HepG2 (cell line): ENCODE measurements at regions not wholly inside any gene's neighbourhood (a gene's known extent, or its start where the extent isn't known, plus 50 kb on each side); places are given as distances from the start of the nearest gene placed in this dataset.

Source experiments
- ATAC-seq: fragments of 200-7000 bp; cut with Tn5 transposase; 3 replicates; pipeline ENCODE4 v1.9.1; 2020; ENCODE audit warnings: mild to moderate bottlenecking, moderate library complexity
- BruUV-seq: library from RNA; stranded (reverse); fragments of 400-500 nt; replicated peaks from 2 replicates; lab custom pipeline; 2021; lab: Mats Ljungman, UMichigan
- CTCF ChIA-PET: fragments of 300-600 bp; formaldehyde crosslinking; extraction: SDS; loops from one replicate; lab custom pipeline; 2021; ENCODE audit warnings: low total read pairs, inconsistent platforms, low intra/inter-chr PET ratio; lab: Yijun Ruan, JAX
- POLR2A ChIA-PET: fragments of 350-600 bp; sonication (Branson Sonifier 250); formaldehyde crosslinking; loops from one replicate; lab custom pipeline; 2020; ENCODE audit warnings: antibody characterized with exemption, inconsistent platforms; lab: Yijun Ruan, JAX
- DNase-seq: peaks from one replicate; pipeline ENCODE4 v3.0.0-alpha.2; 2015; ENCODE audit warnings: low spot score
- FAIRE-seq: peaks from 3 replicates; lab custom pipeline; 2011; peaks lifted over from hg19 to GRCh38; lab: Jason Lieb, UNC
- H2AFZ ChIP-seq: one replicate; pipeline ENCODE4 v1.6.1; 2011; ENCODE audit warnings: low read length, inconsistent platforms
- H3K27ac ChIP-seq: fragments of 300-600 bp; 3 replicates; pipeline ENCODE4 v1.8.0; 2011; ENCODE audit warnings: mixed run types, mild to moderate bottlenecking, mixed read lengths, low read length, inconsistent platforms; ENCODE audit not compliant: insufficient read depth; ENCODE audit errors: extremely low read length
- H3K27me3 ChIP-seq, 2 experiments: fragments of 200-600 bp in 1 of 2; 2 replicates in 1 of 2; 3 replicates in 1 of 2; pipeline versions ENCODE4 v1.6.0 to v1.8.0; 2011; ENCODE audit warnings: low read length in 2 of 2, mild to moderate bottlenecking in 2 of 2, moderate library complexity in 2 of 2, inconsistent platforms in 1 of 2; ENCODE audit not compliant: insufficient read depth in 2 of 2, control insufficient read depth in 1 of 2
- H3K36me3 ChIP-seq, 2 experiments: fragments of 200-600 bp in 1 of 2; replicated peaks in 1 of 2; 2 replicates in 1 of 2; 3 replicates in 1 of 2; pipeline versions ENCODE4 v1.5.1 to v1.8.0; 2011; ENCODE audit warnings: low read length in 2 of 2, inconsistent platforms in 1 of 2; ENCODE audit not compliant: insufficient read depth in 2 of 2, control insufficient read depth in 1 of 2
- H3K4me1 ChIP-seq: 2 replicates; pipeline ENCODE4 v1.5.1; 2012; ENCODE audit warnings: low read length, inconsistent platforms; ENCODE audit not compliant: insufficient read depth
- H3K4me2 ChIP-seq: 2 replicates; pipeline ENCODE4 v1.6.0; 2011; ENCODE audit warnings: low read depth, low read length, inconsistent platforms
- H3K4me3 ChIP-seq, 3 experiments: fragments of 200-600 bp in 1 of 3; sonication (generic), shearing (Covaris generic) in 1 of 3; replicated peaks in 1 of 3; 2 replicates each; pipeline ENCODE4 v1.5.1; 2011 to 2016; ENCODE audit warnings: low read length in 3 of 3, inconsistent platforms in 2 of 3, low read depth in 2 of 3, mild to moderate bottlenecking in 2 of 3, control low read depth in 1 of 3, mixed read lengths in 1 of 3; ENCODE audit not compliant: insufficient read depth in 1 of 3
- H3K79me2 ChIP-seq: one replicate; pipeline ENCODE4 v1.6.1; 2011; ENCODE audit warnings: low read length, inconsistent platforms; ENCODE audit not compliant: insufficient read depth
- H3K9ac ChIP-seq: 2 replicates; pipeline ENCODE4 v1.6.0; 2011; ENCODE audit warnings: mild to moderate bottlenecking, low read depth, low read length, inconsistent platforms; ENCODE audit not compliant: insufficient read depth
- H3K9me3 ChIP-seq: 2 replicates; pipeline ENCODE4 v1.5.1; 2012; ENCODE audit warnings: mild to moderate bottlenecking, low read length
- H4K20me1 ChIP-seq: 2 replicates; pipeline ENCODE4 v1.6.0; 2011; ENCODE audit warnings: inconsistent platforms, mild to moderate bottlenecking, low read length, moderate library complexity; ENCODE audit not compliant: insufficient read depth
- ATF3 ChIP-seq: sonication (generic); formaldehyde crosslinking; IDR thresholded peaks from 2 replicates; pipeline ENCODE4 v1.4.0; 2020; ENCODE audit warnings: missing genetic modification reagents
- ATRX ChIP-seq: sonication (generic); formaldehyde crosslinking; IDR thresholded peaks from 2 replicates; pipeline ENCODE4 v1.4.0; 2020; ENCODE audit warnings: missing genetic modification reagents, borderline replicate concordance
- ELF1 ChIP-seq: sonication (generic); formaldehyde crosslinking; IDR thresholded peaks from 2 replicates; pipeline ENCODE4 v1.4.0; 2020; ENCODE audit warnings: missing genetic modification reagents
- ELF3 ChIP-seq: IDR thresholded peaks from 2 replicates; pipeline ENCODE4 v1.6.1; 2016; ENCODE audit warnings: missing genetic modification reagents, missing compliant biosample characterization
- ESRRA ChIP-seq: sonication (generic); formaldehyde crosslinking; IDR thresholded peaks from 2 replicates; pipeline ENCODE4 v1.5.1; 2020; ENCODE audit warnings: mild to moderate bottlenecking, low read depth, missing genetic modification reagents
- NAIF1 ChIP-seq: sonication (generic); formaldehyde crosslinking; IDR thresholded peaks from 2 replicates; pipeline ENCODE4 v1.5.0; 2020; ENCODE audit warnings: mild to moderate bottlenecking, missing genetic modification reagents, borderline replicate concordance
- REPIN1 ChIP-seq: sonication (generic); formaldehyde crosslinking; IDR thresholded peaks from 2 replicates; pipeline ENCODE4 v1.8.0; 2022; ENCODE audit warnings: missing genetic modification reagents, low read depth, mild to moderate bottlenecking, borderline replicate concordance
- RFXAP ChIP-seq: sonication (generic); formaldehyde crosslinking; IDR thresholded peaks from 2 replicates; pipeline ENCODE4 v1.4.0; 2020; ENCODE audit warnings: missing genetic modification reagents, borderline replicate concordance
- SAFB2 ChIP-seq: sonication (generic); formaldehyde crosslinking; IDR thresholded peaks from 2 replicates; pipeline ENCODE4 v1.5.1; 2020; ENCODE audit warnings: missing genetic modification reagents, low read depth, mild to moderate bottlenecking, borderline replicate concordance
- SMARCE1 ChIP-seq: fragments of 450-650 bp; IDR thresholded peaks from 2 replicates; pipeline ENCODE4 v1.6.1; 2017; ENCODE audit warnings: borderline replicate concordance
- ZBTB3 ChIP-seq: sonication (generic); formaldehyde crosslinking; IDR thresholded peaks from 2 replicates; pipeline ENCODE4 v1.4.0; 2020; ENCODE audit warnings: low read depth, mild to moderate bottlenecking, moderate library complexity, missing genetic modification reagents, borderline replicate concordance
- ZFX ChIP-seq: sonication (generic); formaldehyde crosslinking; IDR thresholded peaks from 2 replicates; pipeline ENCODE4 v1.4.0; 2020; ENCODE audit warnings: mild to moderate bottlenecking, low read depth, missing genetic modification reagents, moderate library complexity
- ZFY ChIP-seq: sonication (generic); formaldehyde crosslinking; IDR thresholded peaks from 2 replicates; pipeline ENCODE4 v1.4.0; 2020; ENCODE audit warnings: missing genetic modification reagents
- ZNF3 ChIP-seq: IDR thresholded peaks from 2 replicates; pipeline ENCODE4 v1.7.0; 2017; ENCODE audit warnings: inconsistent platforms
- ZNF331 ChIP-seq: sonication (generic); formaldehyde crosslinking; IDR thresholded peaks from 2 replicates; pipeline ENCODE4 v1.4.0; 2020; ENCODE audit warnings: missing genetic modification reagents
- ZNF354B ChIP-seq: sonication (generic); formaldehyde crosslinking; IDR thresholded peaks from 2 replicates; pipeline ENCODE4 v1.8.0; 2022; ENCODE audit warnings: mild to moderate bottlenecking, missing genetic modification reagents
- ZNF674 ChIP-seq: sonication (generic); formaldehyde crosslinking; IDR thresholded peaks from 2 replicates; pipeline ENCODE4 v1.5.0; 2020; ENCODE audit warnings: low read depth, mild to moderate bottlenecking, missing genetic modification reagents
- ZNF740 ChIP-seq: sonication (generic); formaldehyde crosslinking; IDR thresholded peaks from 2 replicates; pipeline ENCODE4 v1.4.0; 2020; ENCODE audit warnings: missing genetic modification reagents
- ZNF777 ChIP-seq: sonication (generic); formaldehyde crosslinking; IDR thresholded peaks from 2 replicates; pipeline ENCODE4 v1.4.0; 2020; ENCODE audit warnings: missing genetic modification reagents
- WGBS: methylation state at CpG from one replicate; pipeline ENCODE4 v1.1.6; 2017; ENCODE audit warnings: low lambda C conversion rate; 5-methylcytosine and 5-hydroxymethylcytosine counted together
- in situ Hi-C: cut with HindIII; loops from 2 replicates; pipeline ENCODE4 v1.10.0; 2017; ENCODE audit warnings: low pct_unique_long_range_greater_than_20kb; ENCODE audit not compliant: extremely low pct_ligation_motif_present
- intact Hi-C: fragments of 100-400 bp; cut with micrococcal nuclease; formaldehyde crosslinking; loops from one replicate; pipeline ENCODE4 v1.10.0; 2022; ENCODE audit not compliant: unreplicated experiment

GRCh38 chr4:85423431-85423830, 51.5 kb upstream of the ARHGAP24 start:
- Histone ChIP-seq H2AFZ (no peak overlapping the region), H4K20me1 (no peaks in the 10 kb centered on the region), H3K4me1 (no peaks in the 10 kb centered on the region), H3K9ac (no peak overlapping the region), H3K9me3 (no peaks in the 10 kb centered on the region), H3K79me2 (no peaks in the 10 kb centered on the region), H3K4me3 (no peak overlapping the region), H3K27ac (no peak overlapping the region), H3K27me3 (no peaks in the 10 kb centered on the region), H3K4me2 (no peak overlapping the region), H3K36me3 (no peaks in the 10 kb centered on the region)
- intact Hi-C loops, result no loop called here
- 0% methylated on average over 2 of the region's 2 CpGs for WGBS
- BruUV-seq, result no TSS peak
- CTCF ChIA-PET, result no interaction called here
- DNase-seq (no peak), ATAC-seq (no peak), FAIRE-seq (no peak)
- no peak for TF ChIP-seq ATRX (CRISPR knock-in tag)
- no peak for TF ChIP-seq ZNF3 (CRISPR knock-in tag)
- TF ChIP-seq ZNF354B (CRISPR knock-in tag), result no peak
- no peak for TF ChIP-seq ZNF740 (CRISPR knock-in tag)
- TF ChIP-seq ELF3 (CRISPR knock-in tag), result no peak
- TF ChIP-seq ZFY (CRISPR knock-in tag), result no peak
- no peak for TF ChIP-seq ZNF777 (CRISPR knock-in tag)
- TF ChIP-seq ZFX (CRISPR knock-in tag), result no peak
- TF ChIP-seq ATF3 (CRISPR knock-in tag), result no peak
- no peak for TF ChIP-seq RFXAP (CRISPR knock-in tag)
- TF ChIP-seq ZNF331, result no peak
- no peak for TF ChIP-seq SAFB2 (CRISPR knock-in tag)
- TF ChIP-seq NAIF1 (CRISPR knock-in tag), result no peak
- no peak for TF ChIP-seq SMARCE1
- no peak for TF ChIP-seq ZNF674 (CRISPR knock-in tag)
- no peak for TF ChIP-seq ELF1 (CRISPR knock-in tag)
- TF ChIP-seq REPIN1, result no peak
- TF ChIP-seq ESRRA, result no peak
- TF ChIP-seq ZBTB3, result no peak
- in situ Hi-C loops, result no loop called here
- POLR2A ChIA-PET, result no interaction called here
